Stimulated activated CD8-positive, alpha-beta memory T cell treated with anti-CD3 and anti-CD28 coated beads, Interleukin-7, amount 100 ng/mL, for 1 hour (primary cell): ENCODE measurements at regions not wholly inside any gene's neighbourhood (a gene's known extent, or its start where the extent isn't known, plus 50 kb on each side); places are given as distances from the start of the nearest gene placed in this dataset.

Experiments used
- DNase-seq, 2 donors: peaks; one replicate each; pipeline ENCODE4 v3.0.0-alpha.2; 2020; ENCODE audit warnings: low read depth in 2 of 2

DNA sequence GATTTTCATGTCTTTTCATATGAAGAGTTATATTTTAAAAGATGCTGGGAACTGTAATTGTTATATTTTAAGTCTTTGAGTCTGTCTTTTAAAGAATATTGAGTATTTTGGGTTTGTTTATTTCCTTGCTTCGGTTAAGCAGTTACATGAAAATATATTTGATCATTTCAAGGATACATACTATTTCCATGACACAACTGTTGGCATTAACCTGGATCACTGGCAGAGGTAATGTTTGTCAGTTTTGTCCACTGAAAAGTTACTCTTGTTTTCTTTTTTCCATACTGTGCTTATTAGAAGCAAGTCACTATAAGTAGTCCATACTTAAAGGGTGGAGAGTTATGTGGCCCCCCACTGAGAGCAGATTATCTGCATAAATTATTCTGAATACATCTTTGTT is 1142.0 kb upstream of the TMEFF2 start:
- DNase-seq = no peak

DNA sequence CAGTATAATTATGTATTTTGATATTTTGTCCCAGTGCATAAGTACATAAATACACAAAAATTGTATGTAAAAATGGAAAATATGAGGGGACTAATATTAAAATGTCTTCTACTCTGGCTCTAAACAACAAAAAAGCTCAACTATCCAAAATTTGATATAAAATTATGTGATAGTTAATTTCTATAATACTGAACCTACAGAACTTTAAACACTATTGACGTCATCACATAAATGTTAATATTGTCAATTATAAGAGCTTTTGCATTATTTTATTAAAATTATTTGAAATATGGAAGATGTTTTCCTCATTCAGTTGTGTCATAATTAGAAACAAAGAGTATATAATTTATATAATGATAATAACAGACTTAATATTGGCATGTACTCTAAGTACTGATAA is 1139.7 kb upstream of the TMEFF2 start:
- DNase-seq = no peak

DNA sequence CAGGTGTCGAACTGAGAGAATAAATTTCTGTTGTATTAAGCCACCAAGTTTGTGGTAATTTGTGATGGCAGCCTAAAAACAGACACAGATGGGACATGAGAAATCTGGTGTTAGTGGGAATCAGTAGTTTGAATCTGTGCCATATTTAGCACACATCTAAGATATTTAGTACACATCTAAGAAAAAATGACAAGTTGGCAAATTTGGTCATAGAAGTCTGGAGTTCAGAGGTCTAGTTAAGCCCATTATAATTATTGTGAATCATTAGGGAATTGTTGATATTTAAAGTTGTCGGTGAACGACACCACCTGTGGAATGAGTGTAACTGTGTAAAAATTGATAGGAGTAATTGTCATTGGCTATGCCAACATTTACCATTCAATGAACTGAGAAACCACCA is 1138.8 kb upstream of the TMEFF2 start:
- DNase-seq = no peak

DNA sequence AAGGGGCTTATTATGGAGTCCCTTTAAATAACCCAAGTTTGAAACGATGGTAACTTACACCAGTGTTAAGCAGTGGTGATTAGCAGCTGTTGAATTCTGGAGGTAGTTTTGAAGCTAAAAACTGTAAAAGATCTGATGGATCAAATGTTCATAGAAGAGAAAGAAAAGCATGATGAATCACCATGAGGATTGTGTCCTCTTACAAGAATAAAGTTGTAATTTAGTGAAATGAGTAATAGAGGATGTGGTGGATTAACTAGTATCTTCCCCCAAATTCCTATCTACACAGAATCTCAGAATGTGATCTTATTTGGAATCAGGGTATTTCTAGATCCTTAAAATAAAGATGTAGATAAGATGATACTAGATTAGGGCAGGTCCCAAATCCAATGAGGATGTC is 1138.2 kb upstream of the TMEFF2 start:
- DNase-seq = no peak

DNA sequence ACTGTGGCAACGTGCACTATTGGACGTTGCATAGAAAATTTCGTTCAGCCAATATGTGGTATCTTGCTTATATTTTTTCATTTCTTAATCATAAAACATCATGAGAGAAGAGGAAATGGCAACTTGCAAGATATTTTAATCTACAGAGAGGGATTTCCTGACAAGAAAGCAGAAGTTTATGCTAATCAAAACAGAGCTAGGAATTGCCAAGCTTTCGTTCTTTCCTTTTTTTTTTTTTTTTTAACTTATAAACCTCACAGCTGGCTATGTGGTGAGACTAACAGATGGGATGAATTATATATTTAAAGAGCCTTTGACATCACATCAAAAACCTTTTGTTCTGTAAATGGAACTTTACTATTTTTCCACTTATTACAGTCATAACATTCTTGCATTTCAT is 1136.9 kb upstream of the TMEFF2 start:
- no peak for DNase-seq

DNA sequence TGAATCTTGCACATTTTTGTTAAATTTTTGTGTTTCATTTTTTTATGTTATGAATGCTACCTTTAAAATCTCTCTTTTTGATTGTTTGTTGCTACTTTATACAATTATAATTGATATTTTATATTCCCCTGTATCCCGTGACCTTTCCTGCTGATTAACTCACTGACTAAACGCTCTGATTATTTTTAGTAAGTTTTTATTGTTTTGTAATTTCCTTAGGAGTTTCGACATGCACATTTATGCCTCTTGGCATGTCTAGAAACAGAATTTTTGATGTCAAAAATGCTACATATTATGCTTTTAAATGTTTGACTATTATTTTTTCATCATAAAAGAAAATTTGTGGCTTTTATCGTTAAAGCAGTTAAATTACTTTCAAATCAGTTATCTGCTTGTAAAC is 1131.6 kb upstream of the TMEFF2 start:
- DNase-seq = no peak

DNA sequence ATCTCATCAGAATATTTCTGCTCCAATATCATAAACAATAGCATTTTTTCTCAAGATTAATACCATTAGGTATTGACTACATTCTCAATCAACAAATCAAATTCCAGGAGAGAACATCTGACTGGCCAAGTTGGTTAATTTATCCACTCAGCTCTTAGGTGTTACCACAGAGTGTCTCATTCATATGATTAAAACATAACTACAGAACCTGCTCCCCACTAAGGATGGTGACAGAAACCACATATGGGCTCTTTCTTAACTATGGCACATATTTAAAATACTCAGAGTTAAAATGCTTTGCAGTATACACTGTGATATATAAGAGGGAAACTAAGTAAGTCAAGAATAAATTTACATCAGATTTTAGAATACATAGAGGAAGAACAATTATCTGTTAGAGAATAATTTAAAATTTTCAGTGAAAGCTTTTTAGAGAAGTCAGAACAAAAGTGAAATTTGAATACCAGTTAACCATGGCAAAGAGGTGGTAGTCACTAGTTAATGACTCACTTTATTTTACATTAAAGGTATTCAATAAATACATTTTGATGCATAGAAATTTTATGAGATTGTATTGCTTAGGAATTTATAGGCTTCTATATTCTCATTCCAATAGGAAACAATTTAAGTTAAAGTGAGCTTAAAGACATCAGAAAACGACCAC is 1120.8 kb upstream of the TMEFF2 start:
- no peak for DNase-seq

DNA sequence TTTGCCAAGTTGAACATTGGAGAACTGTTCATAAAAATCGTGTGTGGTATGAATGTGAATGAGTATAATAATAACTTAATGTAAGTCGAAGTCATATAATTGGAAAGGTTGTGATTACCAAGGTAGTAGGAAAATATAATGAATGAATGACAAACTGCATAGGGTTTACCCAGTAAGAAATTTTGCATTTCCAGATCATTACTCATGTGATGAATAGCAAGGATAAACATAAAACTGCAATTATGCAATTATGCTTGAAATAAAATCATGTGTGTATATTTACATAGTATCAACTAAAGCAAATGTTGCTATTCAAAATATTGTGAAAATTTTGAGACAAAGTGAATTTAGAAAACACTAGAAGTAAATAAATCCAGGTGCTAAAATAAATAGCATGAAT is 1108.7 kb upstream of the TMEFF2 start:
- no peak for DNase-seq

DNA sequence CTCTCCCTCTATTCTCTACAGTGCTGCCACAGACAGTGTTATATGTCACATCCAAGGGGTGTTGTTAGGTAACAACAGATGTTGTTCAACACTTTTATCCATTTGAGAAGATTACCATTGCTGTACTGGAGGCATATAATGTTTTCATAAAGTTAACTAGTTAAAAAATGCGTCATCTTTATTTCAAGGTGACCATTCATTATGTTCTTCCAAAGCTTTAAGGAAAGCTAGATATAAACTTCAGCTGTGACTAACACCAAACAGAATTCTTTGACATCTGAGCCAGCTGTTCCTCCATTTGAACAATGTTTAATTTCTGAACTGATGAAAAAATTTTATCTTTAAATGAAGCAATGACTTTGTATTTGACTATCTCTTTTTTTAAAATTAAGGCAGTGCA is 1099.6 kb upstream of the TMEFF2 start:
- DNase-seq = no peak

DNA sequence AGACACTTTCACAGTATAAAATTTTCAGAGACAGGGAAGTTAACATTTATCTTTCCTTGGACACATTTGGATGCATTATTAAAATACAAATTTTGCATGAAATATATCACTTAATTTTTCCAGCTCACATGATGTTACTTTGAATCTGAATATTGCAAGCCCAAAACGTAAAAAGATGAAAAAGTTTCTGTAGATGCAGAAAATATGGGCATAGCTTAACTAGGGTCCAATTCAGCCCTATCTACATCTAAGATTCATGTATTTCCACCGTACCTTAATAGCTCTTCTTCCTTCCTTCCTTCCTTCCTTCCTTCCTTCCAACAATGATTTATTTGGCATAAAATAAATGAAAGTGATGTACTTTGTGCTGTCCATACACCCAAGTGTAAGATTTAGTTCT is 1084.6 kb upstream of the TMEFF2 start:
- no peak for DNase-seq

DNA sequence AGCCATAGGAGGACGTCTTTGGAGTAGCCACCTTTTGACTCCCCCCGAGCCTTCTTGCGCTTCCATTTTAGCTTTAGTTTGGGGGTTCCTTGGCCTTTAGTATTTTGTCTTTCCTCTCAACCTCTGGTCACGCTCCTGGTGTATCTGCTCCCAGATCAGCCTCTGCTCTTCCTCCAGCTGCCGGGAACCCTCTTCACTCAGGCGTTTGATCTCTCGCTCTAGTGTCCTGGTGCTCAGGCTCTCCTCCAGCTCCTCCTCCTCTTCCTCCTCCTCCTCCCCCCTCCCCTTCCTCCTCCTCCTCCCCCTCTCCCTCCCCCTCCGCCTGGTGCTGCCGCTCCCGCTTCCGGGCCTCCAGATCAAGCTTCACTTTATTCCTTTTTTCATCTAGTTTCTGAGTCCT is 1082.3 kb upstream of the TMEFF2 start:
- DNase-seq = no peak

DNA sequence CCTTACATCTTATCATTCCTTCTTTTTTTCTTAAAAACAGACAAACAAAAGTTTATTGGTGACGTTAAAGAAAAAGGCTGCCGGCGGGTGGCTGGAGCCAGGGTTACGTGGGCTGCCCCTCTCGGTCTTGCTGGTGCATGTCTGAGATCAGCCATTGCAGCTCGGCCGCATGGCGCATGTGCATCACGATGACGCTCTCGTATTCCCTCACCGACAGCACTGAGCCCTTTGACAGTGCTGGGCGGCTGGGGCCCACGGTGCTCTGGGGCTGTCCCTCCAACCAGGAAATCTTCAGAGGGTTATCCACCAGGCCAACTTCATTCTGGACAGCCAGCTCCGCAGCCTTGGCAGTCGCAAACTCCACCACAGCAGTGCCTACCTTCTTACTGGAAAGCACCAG is 1081.8 kb upstream of the TMEFF2 start:
- DNase-seq = no peak

DNA sequence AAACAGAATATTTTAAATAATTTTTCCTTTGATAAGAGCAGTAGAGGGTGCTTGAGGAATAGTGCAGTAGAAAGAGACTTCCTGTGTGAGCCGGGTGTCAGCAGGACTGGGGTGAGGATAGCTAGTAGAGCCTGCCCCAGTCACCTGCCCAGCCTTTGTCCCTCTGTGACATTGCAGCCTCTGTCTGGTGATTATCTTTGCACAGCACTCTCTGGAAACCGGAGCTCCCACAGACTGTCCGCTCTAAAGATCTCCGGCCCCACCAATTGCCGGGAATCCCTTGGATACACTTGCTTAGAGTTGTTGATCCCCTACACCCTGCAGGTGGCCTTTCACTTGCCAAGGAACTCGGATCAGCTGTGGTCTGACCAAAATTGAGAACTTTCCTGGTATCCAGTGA is 1081.3 kb upstream of the TMEFF2 start:
- DNase-seq = no peak

DNA sequence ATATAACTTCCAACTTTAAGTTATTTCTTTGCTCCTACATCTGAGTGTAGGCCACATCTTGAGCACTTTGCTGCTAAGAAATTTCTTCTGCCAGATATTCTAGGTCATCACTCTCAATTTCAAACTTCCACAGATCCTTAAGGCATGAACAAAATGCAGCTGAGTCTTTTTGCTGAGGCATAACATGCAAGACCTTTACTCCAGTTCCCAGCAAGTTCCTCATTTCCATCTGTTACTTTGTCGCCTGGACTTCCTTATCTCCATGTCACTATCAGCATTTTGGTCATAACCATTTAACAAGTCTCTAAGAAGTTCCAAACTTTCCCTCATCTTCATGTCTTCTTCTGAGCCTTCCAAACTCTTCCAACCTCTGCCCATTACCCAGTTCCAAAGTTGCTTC is 1077.3 kb upstream of the TMEFF2 start:
- DNase-seq = no peak

DNA sequence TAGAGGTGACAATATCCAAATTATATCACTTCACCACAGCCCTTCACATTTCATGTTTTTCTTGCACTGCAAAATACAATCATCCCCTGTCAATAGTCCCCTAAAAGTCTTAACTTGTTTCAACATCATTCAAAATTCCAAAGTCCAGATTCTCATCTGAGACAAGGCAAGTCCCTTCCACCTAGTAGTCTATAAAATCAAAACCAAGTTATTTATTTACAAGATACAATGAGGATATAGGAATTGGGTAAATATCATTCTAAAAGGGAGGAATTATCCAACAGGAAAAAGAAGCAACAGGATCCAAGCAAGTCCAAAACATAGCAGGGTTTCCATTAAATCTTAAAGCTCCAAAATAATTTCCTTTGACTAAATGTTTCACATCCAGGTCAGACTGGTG is 1076.1 kb upstream of the TMEFF2 start:
- DNase-seq = no peak

DNA sequence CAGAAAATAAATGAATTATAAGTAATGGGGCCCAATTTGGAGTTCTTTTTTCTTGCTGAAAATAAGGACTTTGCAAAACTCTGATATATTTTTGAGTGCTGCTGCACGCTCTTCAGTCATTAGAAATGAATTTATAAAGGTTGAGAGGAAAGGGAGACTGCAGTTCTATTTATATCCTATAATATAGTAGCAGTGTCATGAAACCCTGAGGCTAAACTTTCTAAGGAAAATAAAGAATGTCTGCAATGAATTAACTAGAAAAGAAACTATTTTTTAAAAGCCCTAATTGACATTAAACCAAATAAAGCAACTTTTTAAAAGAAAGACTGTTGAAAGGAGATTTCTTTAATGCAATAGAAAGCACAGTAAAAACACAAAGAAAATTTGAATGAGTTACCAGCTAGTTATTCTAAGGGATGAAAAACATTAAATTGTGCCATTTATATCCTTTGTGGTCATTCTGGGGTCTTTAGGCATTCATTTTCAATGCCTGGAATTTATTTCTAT is 1072.8 kb upstream of the TMEFF2 start:
- DNase-seq = no peak

DNA sequence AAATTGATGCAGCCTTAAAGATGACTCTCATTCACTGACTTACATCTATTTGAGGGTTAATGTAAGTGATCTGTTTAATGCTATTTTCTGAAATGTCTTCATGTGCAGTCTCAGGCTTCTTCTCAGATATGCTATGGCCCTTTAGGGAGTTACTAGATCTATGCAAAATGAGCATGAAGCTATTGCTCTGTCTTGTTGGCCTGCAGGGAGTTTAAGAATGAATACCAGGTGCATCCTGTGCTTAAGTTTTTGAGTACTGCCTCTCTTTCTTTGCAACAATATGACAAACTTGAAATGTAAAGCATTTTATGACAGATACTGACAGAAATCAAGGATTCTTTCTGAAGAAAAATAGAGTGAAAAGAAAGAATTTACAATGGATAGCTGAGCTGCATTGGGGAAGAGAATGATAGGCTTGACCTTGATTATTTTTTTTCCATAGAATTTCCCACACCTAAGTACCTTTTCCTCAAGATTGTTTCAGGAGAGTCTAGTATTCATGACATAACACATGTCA is 1058.3 kb upstream of the TMEFF2 start:
- DNase-seq = no peak

DNA sequence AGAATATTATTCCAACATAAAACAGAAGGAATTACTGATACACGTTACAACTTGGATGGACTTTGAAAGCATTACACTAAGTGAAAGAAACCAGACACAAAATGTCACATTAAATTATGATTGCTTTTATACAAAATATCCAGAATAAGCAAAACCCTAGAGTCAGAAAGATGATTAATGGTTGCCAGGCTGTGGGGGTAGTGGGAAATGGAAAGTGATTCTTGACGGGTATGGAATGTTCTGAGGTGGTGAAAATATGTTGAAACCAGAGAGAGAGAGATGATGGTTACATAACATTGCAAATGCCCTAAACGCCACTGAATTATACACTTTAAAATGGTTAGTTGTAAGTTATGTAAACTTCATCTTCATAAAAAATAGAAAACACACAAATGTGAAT is 1057.2 kb upstream of the TMEFF2 start:
- no peak for DNase-seq

DNA sequence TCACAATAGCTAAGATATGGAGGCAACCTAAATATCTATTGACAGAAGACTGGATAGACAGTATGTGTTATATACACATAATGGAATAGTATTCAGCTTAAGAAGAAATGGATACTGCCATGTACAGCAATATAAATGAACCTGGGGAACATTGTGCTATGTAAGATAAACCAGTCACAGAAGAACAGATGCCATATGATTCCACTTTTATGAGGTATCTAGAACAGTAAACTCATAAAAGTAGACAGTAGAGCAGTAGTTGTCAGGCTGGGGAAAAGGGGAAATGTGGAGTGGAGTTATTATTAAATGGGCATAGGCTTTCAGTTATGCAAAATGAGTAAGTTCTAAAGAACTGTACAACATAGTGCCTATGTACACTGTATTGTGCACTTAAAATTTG is 1055.7 kb upstream of the TMEFF2 start:
- no peak for DNase-seq

DNA sequence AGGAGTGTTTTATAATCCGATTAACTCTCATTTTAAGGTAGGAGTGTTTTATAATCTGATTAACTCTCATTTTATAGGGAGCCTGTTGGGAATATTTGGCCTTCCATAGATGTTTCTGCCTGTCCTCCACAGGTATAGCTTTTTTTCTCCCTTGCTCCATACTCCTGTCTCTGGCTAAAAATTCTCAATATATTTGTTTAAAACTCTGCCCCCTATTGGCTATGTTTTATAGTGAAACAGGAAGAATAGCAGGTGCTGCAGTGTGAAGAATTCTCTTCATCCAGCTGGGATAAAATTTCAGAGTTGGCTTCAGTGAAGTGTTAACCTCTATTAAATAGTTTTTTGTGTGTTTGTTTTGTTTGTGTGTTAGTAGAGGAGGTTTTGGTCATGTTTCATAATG is 1046.0 kb upstream of the TMEFF2 start:
- DNase-seq = no peak

DNA sequence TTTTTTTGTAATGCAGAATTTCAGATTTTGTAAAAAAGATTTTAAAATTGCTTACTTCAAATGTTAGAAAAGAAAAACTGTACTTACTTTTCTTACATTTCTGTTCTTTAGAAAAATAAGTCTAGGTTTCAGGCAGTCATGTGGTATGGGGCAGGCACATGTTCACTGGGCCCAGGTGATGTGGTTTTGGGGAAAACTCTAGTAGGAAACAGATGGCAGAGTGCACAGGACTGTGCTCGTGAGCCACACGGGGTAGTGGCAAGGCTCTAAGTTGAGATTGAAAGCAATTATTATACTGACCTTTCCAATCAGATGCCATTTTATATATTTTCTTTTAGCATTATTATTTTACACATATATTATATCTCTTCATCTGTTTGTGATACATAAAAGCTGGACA is 1036.9 kb upstream of the TMEFF2 start:
- no peak for DNase-seq

DNA sequence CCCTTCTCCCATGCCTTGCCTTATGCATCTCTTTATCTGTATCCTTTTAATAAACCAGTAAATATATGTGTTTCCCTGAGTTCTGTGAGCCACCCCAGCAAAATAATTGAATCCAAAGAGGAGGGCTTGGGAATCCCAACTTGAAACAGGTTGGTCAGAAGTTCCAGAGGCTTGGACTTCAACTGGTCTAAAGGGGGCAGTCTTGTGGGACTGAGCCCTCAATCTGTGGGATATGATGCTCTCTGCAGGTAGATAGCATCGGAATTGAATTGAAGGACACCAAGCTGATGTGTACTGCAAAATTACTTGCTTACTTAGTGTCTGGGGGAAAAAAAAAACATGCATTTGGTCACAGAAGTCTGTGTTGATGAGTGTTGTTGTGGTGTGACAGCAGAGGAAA is 1033.5 kb upstream of the TMEFF2 start:
- DNase-seq = no peak

DNA sequence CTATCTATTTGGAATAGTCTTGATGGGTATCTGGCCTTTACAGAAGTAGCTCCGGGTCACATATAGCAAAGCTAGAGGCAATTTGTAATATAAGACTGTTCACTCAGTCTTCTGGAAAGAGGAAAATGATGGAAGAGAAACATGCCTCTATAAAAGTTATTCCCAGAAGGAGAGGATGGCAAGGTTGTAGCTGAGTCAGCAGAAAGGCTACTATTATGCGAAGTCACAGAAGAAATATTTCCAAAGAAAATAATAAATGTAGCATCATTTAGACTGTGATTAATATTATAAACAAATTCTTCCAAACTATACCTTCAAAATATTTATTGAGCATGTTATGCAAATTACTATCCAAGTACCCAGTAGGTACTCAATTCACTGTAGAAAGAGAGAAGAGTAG is 1027.7 kb upstream of the TMEFF2 start:
- DNase-seq = no peak

DNA sequence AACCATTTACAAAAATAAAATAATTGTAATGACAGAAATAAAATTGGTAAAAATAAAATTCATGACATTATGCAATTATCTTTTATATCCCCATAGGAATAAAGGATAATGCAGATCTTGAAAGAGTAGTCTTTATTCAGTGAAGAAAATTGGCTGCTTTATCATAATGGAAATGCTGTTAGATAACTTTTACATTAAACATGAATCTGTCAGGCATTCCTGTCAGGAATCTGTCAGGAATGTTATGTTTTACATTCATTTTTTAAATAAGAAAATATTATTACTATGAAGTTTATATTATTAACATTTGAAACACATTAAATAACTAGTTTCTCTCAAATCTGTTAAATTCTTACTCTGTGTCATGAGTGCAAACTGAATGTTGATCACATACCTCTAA is 1024.7 kb upstream of the TMEFF2 start:
- no peak for DNase-seq
